GM12874 (cell line): ENCODE measurements at regions not wholly inside any gene's neighbourhood (a gene's known extent, or its start where the extent isn't known, plus 50 kb on each side); places are given as distances from the start of the nearest gene placed in this dataset.

Experiments
- CTCF ChIP-seq: IDR thresholded peaks from 2 replicates; pipeline ENCODE4 v1.5.1; 2011; ENCODE audit warnings: low read depth, mild to moderate bottlenecking, control low read depth, low read length, moderate library complexity; ENCODE audit not compliant: insufficient read depth

GRCh38 chrX:118239913-118240698, 105.8 kb upstream of the WDR44 start:
- no peak for TF ChIP-seq CTCF

GRCh38 chrX:118249146-118249545, 96.8 kb upstream of the WDR44 start:
- TF ChIP-seq CTCF: no peak

GRCh38 chrX:118250445-118250844, 95.5 kb upstream of the WDR44 start:
- TF ChIP-seq CTCF: no peak

- no peak for TF ChIP-seq CTCF
These were observed 94.6 kb upstream of the WDR44 start for GRCh38 chrX:118251271-118251670.

GRCh38 chrX:118252967-118253366, 92.9 kb upstream of the WDR44 start:
- TF ChIP-seq CTCF: no peak

GRCh38 chrX:118254611-118255010, 91.3 kb upstream of the WDR44 start:
- peak; percentile 32 for TF ChIP-seq CTCF

GRCh38 chrX:118255921-118256320, 90.0 kb upstream of the WDR44 start:
- TF ChIP-seq CTCF: no peak
